Caco-2 (cell line): ENCODE measurements at regions not wholly inside any gene's neighbourhood (a gene's known extent, or its start where the extent isn't known, plus 50 kb on each side); places are given as distances from the start of the nearest gene placed in this dataset.

Experiments
- BruUV-seq: library from RNA; stranded (reverse); fragments of 400-500 nt; replicated peaks from 2 replicates; lab custom pipeline; 2021; lab: Mats Ljungman, UMichigan
- CTCF ChIA-PET: fragments of 300-600 bp; sonication (Branson Sonifier 250); formaldehyde crosslinking; loops from one replicate; lab custom pipeline; 2022; ENCODE audit warnings: antibody characterized with exemption; lab: Charles Lee
- POLR2A ChIA-PET: fragments of 300-600 bp; sonication (Branson Sonifier 250); formaldehyde crosslinking; loops from one replicate; lab custom pipeline; 2022; ENCODE audit warnings: antibody characterized with exemption; lab: Charles Lee
- DNase-seq, 2 experiments: peaks; one replicate each; pipeline versions ENCODE4 v3.0.0 to v3.0.0-alpha.2; 2020 to 2022
- H3K27me3 ChIP-seq: replicated peaks from 2 replicates; pipeline ENCODE4 v1.6.0; 2011; ENCODE audit warnings: low read length; ENCODE audit not compliant: control insufficient read depth, insufficient read depth
- H3K36me3 ChIP-seq: 2 replicates; pipeline ENCODE4 v1.5.1; 2011; ENCODE audit warnings: low read length; ENCODE audit not compliant: control insufficient read depth, insufficient read depth
- H3K4me1 ChIP-seq: fragments of 250-450 bp; sonication (Bioruptor Pico); 2 replicates; pipeline ENCODE4 v1.5.1; 2020; ENCODE audit warnings: mild to moderate bottlenecking
- H3K4me3 ChIP-seq: 2 replicates; pipeline ENCODE4 v1.5.1; 2011; ENCODE audit warnings: low read depth, mild to moderate bottlenecking, control low read depth, low read length
- H3K9me3 ChIP-seq: fragments of 250-450 bp; sonication (Bioruptor Pico); 2 replicates; pipeline ENCODE4 v1.5.1; 2020; ENCODE audit warnings: mild to moderate bottlenecking, moderate library complexity
- H3K27ac Mint-ChIP-seq: one replicate; pipeline ENCODE4 v1.8.0; 2022; ENCODE audit warnings: mixed read lengths; ENCODE audit not compliant: unreplicated experiment
- H3K27me3 Mint-ChIP-seq: one replicate; pipeline ENCODE4 v1.8.0; 2022; ENCODE audit warnings: mixed read lengths; ENCODE audit not compliant: insufficient read depth, unreplicated experiment
- H3K36me3 Mint-ChIP-seq: one replicate; pipeline ENCODE4 v1.8.0; 2022; ENCODE audit warnings: mild to moderate bottlenecking, mixed read lengths; ENCODE audit not compliant: insufficient read depth, unreplicated experiment
- H3K4me1 Mint-ChIP-seq: one replicate; pipeline ENCODE4 v1.8.0; 2022; ENCODE audit warnings: low read depth, mixed read lengths; ENCODE audit not compliant: unreplicated experiment
- H3K4me3 Mint-ChIP-seq: one replicate; pipeline ENCODE4 v1.8.0; 2022; ENCODE audit warnings: mild to moderate bottlenecking, moderate library complexity, mixed read lengths; ENCODE audit not compliant: unreplicated experiment
- H3K9me3 Mint-ChIP-seq: one replicate; pipeline ENCODE4 v1.8.0; 2022; ENCODE audit warnings: mixed read lengths; ENCODE audit not compliant: unreplicated experiment
- CTCF ChIP-seq, 2 experiments: fragments of 200-600 bp in 1 of 2; IDR thresholded peaks; 1 replicate in 1 of 2; 2 replicates in 1 of 2; pipeline versions ENCODE4 v1.5.1 to v1.8.0; 2011 to 2022; ENCODE audit warnings: antibody characterized with exemption in 1 of 2, control low read depth in 1 of 2, inconsistent platforms in 1 of 2, low read depth in 1 of 2, low read length in 1 of 2, mild to moderate bottlenecking in 1 of 2, moderate library complexity in 1 of 2; ENCODE audit not compliant: insufficient read depth in 1 of 2, severe bottlenecking in 1 of 2, unreplicated experiment in 1 of 2
- intact Hi-C: fragments of 100-400 bp; cut with micrococcal nuclease; formaldehyde crosslinking; loops from one replicate; pipeline ENCODE4 v1.10.0; 2022; ENCODE audit not compliant: unreplicated experiment

GRCh38 chr6:150314230-150315188, 54.3 kb upstream of the IYD start:
- POLR2A ChIA-PET = no interaction called here
- BruUV-seq = no TSS peak
- CTCF ChIA-PET = no interaction called here

GRCh38 chr6:150315626-150316025, 53.2 kb upstream of the IYD start:
- no peak overlapping the region for H3K27ac Mint-ChIP-seq
- Histone ChIP-seq H3K36me3 (no peaks in the 10 kb centered on the region), H3K9me3 (no peaks in the 10 kb centered on the region), H3K27me3 (no peaks in the 10 kb centered on the region), H3K4me3 (no peak overlapping the region), H3K4me1 (no peaks in the 10 kb centered on the region)
- no peaks in the 10 kb centered on the region for H3K36me3 Mint-ChIP-seq
- BruUV-seq = no TSS peak
- H3K4me1 Mint-ChIP-seq = no peaks in the 10 kb centered on the region
- no peak overlapping the region for H3K4me3 Mint-ChIP-seq
- intact Hi-C loops = no loop called here
- ChIA-PET POLR2A (no interaction called here), CTCF (no interaction called here)
- DNase-seq = no peak
- no peak for TF ChIP-seq CTCF (IDR thresholded peaks at IDR 0.05; ENCODE audit: insufficient read depth in 1 of 2, low read depth in 1 of 2, low read length in 1 of 2, severe bottlenecking in 1 of 2, unreplicated experiment in 1 of 2)
- H3K27me3 Mint-ChIP-seq = peaks cover 2% of the 10 kb centered on the region
- no peaks in the 10 kb centered on the region for H3K9me3 Mint-ChIP-seq

More at GRCh38 chr6:150314230-150315188, 54.3 kb upstream of the IYD start:
- no peaks in the 10 kb centered on the region for H3K9me3 Mint-ChIP-seq
- no peaks in the 10 kb centered on the region for H3K36me3 ChIP-seq
- no peak for TF ChIP-seq CTCF (IDR thresholded peaks at IDR 0.05; ENCODE audit: insufficient read depth in 1 of 2, low read depth in 1 of 2, low read length in 1 of 2, severe bottlenecking in 1 of 2, unreplicated experiment in 1 of 2)
- intact Hi-C loops = no loop called here
- H3K27ac Mint-ChIP-seq = no peak overlapping the region
- no peaks in the 10 kb centered on the region for H3K27me3 ChIP-seq
- H3K27me3 Mint-ChIP-seq = peaks cover 3% of the 10 kb centered on the region
- no peak overlapping the region for H3K4me3 Mint-ChIP-seq
- no peaks in the 10 kb centered on the region for H3K9me3 ChIP-seq
- no peak for DNase-seq
- H3K4me1 ChIP-seq = no peaks in the 10 kb centered on the region
- H3K4me1 Mint-ChIP-seq = no peaks in the 10 kb centered on the region
- no peak overlapping the region for H3K4me3 ChIP-seq
- no peaks in the 10 kb centered on the region for H3K36me3 Mint-ChIP-seq

GRCh38 chr6:150316936-150317335, 51.9 kb upstream of the IYD start:
- no peak overlapping the region for H3K4me3 ChIP-seq
- no peaks in the 10 kb centered on the region for H3K27me3 ChIP-seq
- ChIA-PET POLR2A (no interaction called here), CTCF (no interaction called here)
- no peak for DNase-seq
- Mint-ChIP-seq H3K4me1 (no peaks in the 10 kb centered on the region), H3K4me3 (no peak overlapping the region), H3K27me3 (peaks cover 2% of the 10 kb centered on the region), H3K27ac (no peak overlapping the region), H3K9me3 (no peaks in the 10 kb centered on the region), H3K36me3 (no peaks in the 10 kb centered on the region)
- no TSS peak for BruUV-seq
- TF ChIP-seq CTCF (IDR thresholded peaks at IDR 0.05; ENCODE audit: insufficient read depth in 1 of 2, low read depth in 1 of 2, low read length in 1 of 2, severe bottlenecking in 1 of 2, unreplicated experiment in 1 of 2) = no peak
- no peaks in the 10 kb centered on the region for H3K36me3 ChIP-seq
- intact Hi-C loops = no loop called here
- no peaks in the 10 kb centered on the region for H3K9me3 ChIP-seq
- no peaks in the 10 kb centered on the region for H3K4me1 ChIP-seq
